ENCODE measurements at regions not wholly inside any gene's neighbourhood (a gene's known extent, or its start where the extent isn't known, plus 50 kb on each side); places are given as distances from the start of the nearest gene placed in this dataset.

- no peak for TF ChIP-seq POLR2A (IDR thresholded peaks at IDR 0.05)
- TF ChIP-seq CTCF (IDR thresholded peaks at IDR 0.05) = no peak
- TF ChIP-seq POLR2AphosphoS5 (IDR thresholded peaks at IDR 0.05) = no peak
Observed at GRCh38 chr12:41946106-41946505, 198.6 kb downstream of the GXYLT1 start.

Data from gastroesophageal sphincter (tissue), 3 donors.